ENCODE measurements at regions not wholly inside any gene's neighbourhood (a gene's known extent, or its start where the extent isn't known, plus 50 kb on each side); places are given as distances from the start of the nearest gene placed in this dataset.
A peak's percentile ranks its signal among the peaks of the same experiment; 100 is the strongest.
"Not testable (repeated sequence)": the region's sequence is repeated elsewhere in the genome, so short reads cannot be mapped to it uniquely, and the experiment has no call there.

- no peak for DNase-seq
Measured at GRCh38 chr12:46567667-46568066, 195.1 kb upstream of the SLC38A2 start.

- no peak for DNase-seq
Measured at GRCh38 chr12:46562625-46563225, 190.2 kb upstream of the SLC38A2 start.

- peak; percentile 36 for DNase-seq
Measured at GRCh38 chr12:46561769-46562624, 189.4 kb upstream of the SLC38A2 start.

GRCh38 chr12:46560874-46561273 is 188.3 kb upstream of the SLC38A2 start:
- DNase-seq: no peak

GRCh38 chr12:46560089-46560488 is 187.5 kb upstream of the SLC38A2 start:
- no peak for DNase-seq

- no peak for DNase-seq
Measured at GRCh38 chr12:46559311-46559710, 186.7 kb upstream of the SLC38A2 start.

- DNase-seq: no peak
Measured at GRCh38 chr12:46558677-46559076, 186.1 kb upstream of the SLC38A2 start.

- peak; percentile 75 for DNase-seq
Measured at GRCh38 chr12:46557539-46558373, 185.2 kb upstream of the SLC38A2 start.

- no peak for DNase-seq
Measured at GRCh38 chr12:46556819-46557524, 184.4 kb upstream of the SLC38A2 start.

GRCh38 chr12:46556105-46556559 is 183.6 kb upstream of the SLC38A2 start:
- DNase-seq: no peak

GRCh38 chr12:46555406-46555852 is 182.9 kb upstream of the SLC38A2 start:
- no peak for DNase-seq

GRCh38 chr12:46554460-46554859 is 181.9 kb upstream of the SLC38A2 start:
- DNase-seq: no peak

- DNase-seq: no peak
Measured at GRCh38 chr12:46553911-46554310, 181.3 kb upstream of the SLC38A2 start.

- DNase-seq: no peak
Measured at GRCh38 chr12:46553266-46553665, 180.7 kb upstream of the SLC38A2 start.

- no peak for DNase-seq
Measured at GRCh38 chr12:46550266-46550879, 177.8 kb upstream of the SLC38A2 start.

- peak; percentile 44 for DNase-seq
Measured at GRCh38 chr12:46549527-46550265, 177.1 kb upstream of the SLC38A2 start.

- DNase-seq: no peak
Measured at GRCh38 chr12:46548605-46549071, 176.1 kb upstream of the SLC38A2 start.

GRCh38 chr12:46547421-46548354 is 175.1 kb upstream of the SLC38A2 start:
- DNase-seq: no peak

- DNase-seq: peak; percentile 38
Measured at GRCh38 chr12:46546634-46547273, 174.2 kb upstream of the SLC38A2 start.

- DNase-seq: not testable (repeated sequence)
Measured at GRCh38 chr12:46543378-46543795, 170.8 kb upstream of the SLC38A2 start.
